GM23338 (cell line): ENCODE measurements at regions not wholly inside any gene's neighbourhood (a gene's known extent, or its start where the extent isn't known, plus 50 kb on each side); places are given as distances from the start of the nearest gene placed in this dataset.

ENCODE experiments used
- ATAC-seq: fragments of 200-7000 bp; cut with Tn5 transposase; 3 replicates; pipeline ENCODE4 v1.9.1; 2020
- DNase-seq: peaks from one replicate; pipeline ENCODE4 v3.0.0-alpha.2; 2015; ENCODE audit warnings: low spot score
- H2AFZ ChIP-seq: fragments of 200-600 bp; sonication (generic); 2 replicates; pipeline ENCODE4 v1.8.0; 2016; ENCODE audit warnings: antibody characterized with exemption, mild to moderate bottlenecking, moderate library complexity
- H3F3A ChIP-seq: fragments of 200-600 bp; sonication (generic); replicated peaks from 2 replicates; pipeline ENCODE4 v1.8.0; 2017; ENCODE audit warnings: antibody characterized with exemption, mixed run types, low read depth
- H3K27ac ChIP-seq: fragments of 200-600 bp; sonication (generic); 2 replicates; pipeline ENCODE4 v1.6.1; 2016; ENCODE audit warnings: low read depth
- H3K27me3 ChIP-seq: fragments of 200-600 bp; sonication (generic); 2 replicates; pipeline ENCODE4 v1.8.0; 2016; ENCODE audit warnings: mild to moderate bottlenecking, mixed run types, moderate library complexity; ENCODE audit not compliant: insufficient read depth
- H3K36me3 ChIP-seq: fragments of 200-600 bp; sonication (generic); 2 replicates; pipeline ENCODE4 v1.8.0; 2016; ENCODE audit warnings: mild to moderate bottlenecking; ENCODE audit not compliant: insufficient read depth
- H3K4me1 ChIP-seq: fragments of 200-600 bp; sonication (generic); 2 replicates; pipeline ENCODE4 v1.8.0; 2016; ENCODE audit warnings: mild to moderate bottlenecking, moderate library complexity; ENCODE audit not compliant: insufficient read depth
- H3K4me2 ChIP-seq: fragments of 200-600 bp; sonication (generic); 2 replicates; pipeline ENCODE4 v1.7.1; 2017; ENCODE audit warnings: mixed run types
- H3K4me3 ChIP-seq: fragments of 200-600 bp; sonication (generic); 2 replicates; pipeline ENCODE4 v1.6.1; 2016; ENCODE audit warnings: mixed run types
- H3K79me2 ChIP-seq: fragments of 200-600 bp; sonication (generic); replicated peaks from 2 replicates; pipeline ENCODE4 v1.8.0; 2017; ENCODE audit warnings: mild to moderate bottlenecking; ENCODE audit not compliant: insufficient read depth
- H3K9me2 ChIP-seq: fragments of 200-600 bp; sonication (generic); 2 replicates; pipeline ENCODE4 v1.8.0; 2017; ENCODE audit not compliant: insufficient read depth
- H4K20me1 ChIP-seq: fragments of 200-600 bp; sonication (generic); replicated peaks from 2 replicates; pipeline ENCODE4 v1.8.0; 2017; ENCODE audit warnings: mild to moderate bottlenecking; ENCODE audit not compliant: insufficient read depth
- H3K27ac Mint-ChIP-seq: 2 replicates; pipeline ENCODE4 v1.8.0; 2020; ENCODE audit warnings: inconsistent platforms, mild to moderate bottlenecking, moderate library complexity, mixed read lengths
- H3K27me3 Mint-ChIP-seq: 3 replicates; pipeline ENCODE4 v1.8.0; 2022; ENCODE audit warnings: low read depth, mild to moderate bottlenecking, moderate library complexity, mixed read lengths, inconsistent platforms; ENCODE audit not compliant: insufficient read depth, poor library complexity
- H3K36me3 Mint-ChIP-seq: 3 replicates; pipeline ENCODE4 v1.8.0; 2021; ENCODE audit warnings: low read depth, mild to moderate bottlenecking, inconsistent platforms, moderate library complexity, mixed read lengths
- H3K4me1 Mint-ChIP-seq: 3 replicates; pipeline ENCODE4 v1.8.0; 2020; ENCODE audit warnings: mild to moderate bottlenecking, inconsistent platforms, mixed read lengths
- H3K4me3 Mint-ChIP-seq: 3 replicates; pipeline ENCODE4 v1.8.0; 2021; ENCODE audit warnings: moderate library complexity, mild to moderate bottlenecking, inconsistent platforms, mixed read lengths
- H3K9me3 Mint-ChIP-seq: 3 replicates; pipeline ENCODE4 v1.8.0; 2020; ENCODE audit warnings: moderate library complexity, mild to moderate bottlenecking, inconsistent platforms, mixed read lengths
- CREB1 ChIP-seq: fragments of 250-450 bp; sonication (Bioruptor Pico); IDR thresholded peaks from 2 replicates; pipeline ENCODE4 v1.5.0; 2020; ENCODE audit warnings: low read depth, mild to moderate bottlenecking, moderate library complexity
- CTCF ChIP-seq, 2 experiments: fragments of 200-600 bp in 1 of 2; sonication (generic) in 1 of 2; conservative IDR thresholded peaks; 2 replicates each; pipeline versions ENCODE4 v1.5.1 to v1.6.1; 2016 to 2017; ENCODE audit warnings: antibody characterized with exemption in 2 of 2, low read depth in 2 of 2, mild to moderate bottlenecking in 2 of 2, moderate library complexity in 1 of 2
- ETS1 ChIP-seq: IDR thresholded peaks from 2 replicates; pipeline ENCODE4 v1.6.1; 2016; ENCODE audit warnings: antibody characterized with exemption
- EZH2 ChIP-seq: fragments of 200-600 bp; sonication (generic); IDR thresholded peaks from one replicate; pipeline ENCODE4 v1.8.0; 2017; ENCODE audit warnings: antibody characterized with exemption, mild to moderate bottlenecking, low read depth; ENCODE audit not compliant: unreplicated experiment
- EZH2phosphoT487 ChIP-seq: fragments of 200-600 bp; sonication (generic); IDR thresholded peaks from one replicate; pipeline ENCODE4 v1.8.1; 2018; ENCODE audit warnings: antibody characterized with exemption; ENCODE audit not compliant: unreplicated experiment
- JUNB ChIP-seq: IDR thresholded peaks from one replicate; pipeline ENCODE4 v1.6.1; 2016; ENCODE audit warnings: antibody characterized with exemption; ENCODE audit not compliant: unreplicated experiment
- NANOG ChIP-seq: IDR thresholded peaks from 2 replicates; pipeline ENCODE4 v1.6.1; 2016; ENCODE audit warnings: antibody characterized with exemption, borderline replicate concordance
- POLR2AphosphoS5 ChIP-seq: IDR thresholded peaks from 2 replicates; pipeline ENCODE4 v1.6.1; 2016; ENCODE audit warnings: antibody characterized with exemption, low read depth
- ZNF114 ChIP-seq: fragments of 250-450 bp; sonication (Bioruptor Pico); IDR thresholded peaks from 2 replicates; pipeline ENCODE4 v1.5.0; 2020; ENCODE audit warnings: mild to moderate bottlenecking, moderate library complexity
- ZNF462 ChIP-seq: fragments of 250-450 bp; sonication (Bioruptor Pico); IDR thresholded peaks from 2 replicates; pipeline ENCODE4 v1.5.0; 2020; ENCODE audit warnings: mild to moderate bottlenecking, moderate library complexity

- Histone ChIP-seq H3K9me2 (0 out of 2 replicates have a peak, but pooled peaks cover 4% of the 10 kb centered on the region), H3K27ac (no peak overlapping the region)
Measured at GRCh38 chr15:45847645-45848044, 212.8 kb downstream of the SQOR start.

More at GRCh38 chr15:45847645-45848044, 212.8 kb downstream of the SQOR start:
- H3K4me1 Mint-ChIP-seq = no peaks in the 10 kb centered on the region
- ATAC-seq (no peak), DNase-seq (no peak)
- H3K36me3 Mint-ChIP-seq = peaks cover 16% of the 10 kb centered on the region
- H3K9me3 Mint-ChIP-seq = peaks cover 87% of the 10 kb centered on the region
- Histone ChIP-seq H3K79me2 (no peaks in the 10 kb centered on the region), H2AFZ (no peak overlapping the region), H4K20me1 (no peaks in the 10 kb centered on the region), H3K4me2 (no peak overlapping the region), H3K36me3 (no peaks in the 10 kb centered on the region), H3K4me3 (no peak overlapping the region), H3F3A (no peaks in the 10 kb centered on the region), H3K27me3 (no peaks in the 10 kb centered on the region), H3K4me1 (no peaks in the 10 kb centered on the region)
- TF ChIP-seq NANOG = no peak
- TF ChIP-seq CTCF (conservative IDR thresholded peaks at IDR 0.05; ENCODE audit: low read depth in 2 of 2) = no peak
- TF ChIP-seq ZNF114 = no peak
- TF ChIP-seq EZH2phosphoT487 = no peak
- TF ChIP-seq CREB1 = no peak
- TF ChIP-seq JUNB = no peak
- TF ChIP-seq ZNF462 (CRISPR knock-in tag) = no peak
- TF ChIP-seq POLR2AphosphoS5 = no peak
- no peak for TF ChIP-seq ETS1
- TF ChIP-seq EZH2 = no peak
- no peak overlapping the region for H3K27ac Mint-ChIP-seq
- H3K27me3 Mint-ChIP-seq = no peaks in the 10 kb centered on the region
- H3K4me3 Mint-ChIP-seq = no peak overlapping the region
